Brain microvascular endothelial cell (primary cell): ENCODE measurements at regions not wholly inside any gene's neighbourhood (a gene's known extent, or its start where the extent isn't known, plus 50 kb on each side); places are given as distances from the start of the nearest gene placed in this dataset.

Experiments used
- DNase-seq: peaks from one replicate; pipeline ENCODE4 v3.0.0-alpha.2; 2020
- H3K27ac ChIP-seq: fragments of 250-450 bp; sonication (Bioruptor Pico); 2 replicates; pipeline ENCODE4 v1.5.1; 2020; ENCODE audit warnings: mild to moderate bottlenecking, moderate library complexity
- H3K27me3 ChIP-seq: fragments of 250-450 bp; sonication (Bioruptor Pico); replicated peaks from 2 replicates; pipeline ENCODE4 v1.5.1; 2020; ENCODE audit warnings: mild to moderate bottlenecking
- H3K36me3 ChIP-seq: fragments of 250-450 bp; sonication (Bioruptor Pico); replicated peaks from 2 replicates; pipeline ENCODE4 v1.5.1; 2020; ENCODE audit warnings: mild to moderate bottlenecking
- H3K4me3 ChIP-seq: 2 replicates; pipeline ENCODE4 v1.5.1; 2011; ENCODE audit warnings: low read depth, mild to moderate bottlenecking, control low read depth, low read length, moderate library complexity
- in situ Hi-C: cut with HindIII; loops from 2 replicates; pipeline ENCODE4 v1.10.0; 2017; ENCODE audit warnings: low sequenced_read_pairs, low pct_ligation_motif_present
- TF ChIP-seq, protein P1 (sequence below): IDR thresholded peaks from 2 replicates; pipeline ENCODE4 v1.5.1; 2011; ENCODE audit warnings: low read depth, mild to moderate bottlenecking, moderate library complexity, low read length, control low read depth, inconsistent platforms; ENCODE audit errors: missing control alignments

DNA sequence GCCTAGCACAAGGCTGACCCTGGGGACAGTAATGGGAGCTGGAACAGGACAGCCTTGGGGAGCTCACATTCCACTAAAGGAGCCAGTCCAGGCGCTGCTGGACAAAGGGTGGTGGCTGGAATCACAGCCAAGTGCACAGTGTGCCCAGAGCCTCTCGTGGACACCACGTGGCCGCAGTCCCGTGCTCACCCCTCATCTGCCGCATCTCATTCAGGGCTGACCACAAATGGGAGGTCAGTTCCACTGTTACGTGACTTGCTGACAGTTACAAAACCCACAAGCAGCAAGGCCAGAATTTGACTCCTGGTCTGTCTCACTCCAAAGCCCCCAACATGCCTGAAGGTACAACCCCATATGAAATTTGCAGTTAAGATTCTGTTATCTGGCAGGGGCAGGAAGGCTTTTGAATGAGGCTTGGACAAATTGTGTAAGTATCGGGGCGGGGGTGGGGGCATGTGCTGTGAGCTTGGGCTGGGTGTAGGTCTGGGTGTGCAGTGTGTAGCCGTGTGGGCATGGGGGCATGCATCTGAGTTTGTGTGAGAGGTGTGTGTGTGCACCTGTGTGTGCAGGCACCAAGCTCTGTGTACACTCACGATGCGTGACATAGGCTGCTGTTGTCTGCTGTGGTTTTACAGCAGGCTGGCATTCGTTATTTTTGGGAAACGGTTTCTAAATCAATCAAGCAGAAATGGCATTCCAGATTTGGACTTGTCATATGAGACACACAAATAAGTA lies 301.7 kb downstream of the BRD1 start:
- in situ Hi-C loops = no loop called here
- H3K27me3 ChIP-seq = no peaks in the 10 kb centered on the region

DNA sequence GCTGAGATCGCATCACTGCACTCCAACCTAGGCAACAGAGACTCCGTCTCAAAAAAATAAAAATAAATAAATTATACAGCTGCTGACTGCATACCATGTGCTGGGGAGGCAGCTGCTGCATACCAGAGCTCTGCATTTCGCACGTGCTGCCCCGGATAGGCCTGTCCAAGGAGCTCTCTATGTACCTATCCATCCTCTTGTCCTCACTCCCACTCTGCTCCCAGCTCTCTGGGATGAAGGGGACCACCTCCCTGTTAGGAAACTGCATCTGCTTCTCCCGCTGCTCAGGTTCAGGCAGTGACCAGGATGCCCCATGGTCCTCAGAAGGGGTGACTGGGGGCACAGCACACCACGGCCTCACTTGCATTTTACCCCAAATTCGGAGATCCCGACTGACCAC lies 302.3 kb downstream of the BRD1 start:
- TF ChIP-seq, protein P1, sequence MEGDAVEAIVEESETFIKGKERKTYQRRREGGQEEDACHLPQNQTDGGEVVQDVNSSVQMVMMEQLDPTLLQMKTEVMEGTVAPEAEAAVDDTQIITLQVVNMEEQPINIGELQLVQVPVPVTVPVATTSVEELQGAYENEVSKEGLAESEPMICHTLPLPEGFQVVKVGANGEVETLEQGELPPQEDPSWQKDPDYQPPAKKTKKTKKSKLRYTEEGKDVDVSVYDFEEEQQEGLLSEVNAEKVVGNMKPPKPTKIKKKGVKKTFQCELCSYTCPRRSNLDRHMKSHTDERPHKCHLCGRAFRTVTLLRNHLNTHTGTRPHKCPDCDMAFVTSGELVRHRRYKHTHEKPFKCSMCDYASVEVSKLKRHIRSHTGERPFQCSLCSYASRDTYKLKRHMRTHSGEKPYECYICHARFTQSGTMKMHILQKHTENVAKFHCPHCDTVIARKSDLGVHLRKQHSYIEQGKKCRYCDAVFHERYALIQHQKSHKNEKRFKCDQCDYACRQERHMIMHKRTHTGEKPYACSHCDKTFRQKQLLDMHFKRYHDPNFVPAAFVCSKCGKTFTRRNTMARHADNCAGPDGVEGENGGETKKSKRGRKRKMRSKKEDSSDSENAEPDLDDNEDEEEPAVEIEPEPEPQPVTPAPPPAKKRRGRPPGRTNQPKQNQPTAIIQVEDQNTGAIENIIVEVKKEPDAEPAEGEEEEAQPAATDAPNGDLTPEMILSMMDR = no peak
- in situ Hi-C loops = no loop called here
- Histone ChIP-seq H3K4me3 (no peak overlapping the region), H3K27ac (no peak overlapping the region), H3K27me3 (no peaks in the 10 kb centered on the region), H3K36me3 (no peaks in the 10 kb centered on the region)
- DNase-seq = no peak

More for the DNA sequence above, 301.7 kb downstream of the BRD1 start:
- no peak for DNase-seq
- Histone ChIP-seq H3K27ac (no peak overlapping the region), H3K36me3 (no peaks in the 10 kb centered on the region), H3K4me3 (no peak overlapping the region)
- TF ChIP-seq, protein P1 = no peak

DNA sequence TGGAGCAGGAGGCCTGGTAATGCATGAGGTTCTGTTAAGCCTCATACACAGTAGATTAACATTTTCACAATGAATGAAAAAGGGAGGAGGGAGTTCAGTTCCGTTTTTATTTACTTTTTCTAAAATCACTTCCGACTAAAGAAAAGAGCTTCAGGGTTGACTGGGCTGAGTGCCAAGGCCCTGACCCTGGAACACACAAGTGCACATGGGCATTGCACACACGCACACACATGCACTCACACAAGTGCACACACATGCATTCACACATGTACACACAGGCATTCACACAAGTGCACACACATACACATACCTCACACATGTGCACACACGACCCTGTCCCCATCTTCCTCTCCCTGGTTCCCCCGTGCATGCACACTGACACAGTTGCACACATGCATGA lies 303.3 kb downstream of the BRD1 start:
- H3K27ac ChIP-seq = no peak overlapping the region
- TF ChIP-seq, protein P1 = no peak
- H3K27me3 ChIP-seq = no peaks in the 10 kb centered on the region
- H3K4me3 ChIP-seq = no peak overlapping the region
- no peak for DNase-seq
- in situ Hi-C loops = no loop called here
- H3K36me3 ChIP-seq = no peaks in the 10 kb centered on the region

DNA sequence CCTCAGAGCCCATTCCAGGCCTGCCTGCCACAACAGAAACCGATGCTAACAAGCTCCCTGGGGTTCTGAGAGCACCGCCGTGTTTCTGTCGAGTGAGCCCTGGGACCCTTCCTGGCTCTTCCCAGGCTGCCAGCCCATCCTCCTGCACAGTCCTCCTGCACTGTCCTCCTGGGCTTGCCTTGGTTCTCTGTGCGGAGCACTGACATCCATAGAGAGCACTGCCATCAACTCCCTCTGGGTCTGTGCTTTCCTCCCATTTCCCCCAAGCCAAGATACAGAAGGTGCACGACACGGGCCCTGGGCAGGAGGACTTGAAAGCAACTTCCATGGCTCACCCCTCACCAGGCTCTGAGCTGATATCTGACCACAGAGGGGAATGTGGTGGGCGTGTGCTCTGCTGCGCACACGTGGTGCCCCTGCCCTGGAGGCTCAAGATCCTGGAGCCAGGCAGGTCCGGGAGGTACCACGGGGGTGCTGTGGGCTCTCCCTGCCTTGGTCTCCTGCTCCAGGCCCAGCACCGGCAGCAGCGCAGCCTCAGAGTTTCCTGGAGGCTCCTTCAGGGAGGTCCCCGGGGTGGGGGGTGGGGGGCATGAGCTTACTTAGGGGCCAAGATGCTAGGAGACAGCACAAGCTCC lies 304.2 kb downstream of the BRD1 start:
- TF ChIP-seq, protein P1 = no peak
- no peak for DNase-seq
- no peak overlapping the region for H3K27ac ChIP-seq
- no peaks in the 10 kb centered on the region for H3K27me3 ChIP-seq
- no peaks in the 10 kb centered on the region for H3K36me3 ChIP-seq
- H3K4me3 ChIP-seq = no peak overlapping the region
- in situ Hi-C loops = no loop called here

DNA sequence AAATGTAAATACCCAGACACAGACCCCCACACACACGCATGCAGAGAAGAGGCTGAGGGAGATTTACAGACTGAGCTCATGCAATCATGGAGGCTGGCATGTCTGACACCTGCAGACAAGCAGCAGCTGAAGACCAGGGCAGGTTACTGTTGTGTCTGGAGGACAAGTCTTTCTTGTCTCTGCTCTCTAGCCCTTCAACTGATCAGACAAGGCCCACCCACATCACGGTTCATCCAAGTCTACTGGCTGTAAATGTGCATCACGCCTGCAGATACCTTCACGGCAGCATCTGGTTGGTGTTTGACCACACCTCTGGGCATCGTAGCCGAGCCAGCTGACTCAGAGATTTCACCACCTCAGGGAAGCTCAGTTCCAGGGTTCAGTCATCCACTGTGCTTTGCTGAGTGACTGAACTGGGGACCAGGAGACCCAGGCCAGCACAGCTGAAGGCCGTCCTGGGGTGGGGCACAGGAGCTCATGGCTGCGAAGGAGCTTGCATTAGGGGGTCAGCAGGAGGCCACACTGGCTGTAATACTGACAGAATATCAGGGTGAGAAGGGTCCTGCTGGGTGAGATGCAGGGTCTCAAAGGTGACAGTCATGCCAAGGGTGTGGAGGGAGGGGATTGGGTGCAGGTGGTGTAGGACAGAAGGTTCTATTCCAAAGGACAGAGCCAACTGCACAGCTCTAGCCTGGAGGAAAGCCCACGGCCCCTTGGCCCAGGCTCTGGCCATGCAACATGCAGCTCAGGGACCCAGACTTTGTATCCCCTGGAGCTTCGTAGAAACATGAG lies 304.9 kb downstream of the BRD1 start:
- H3K27me3 ChIP-seq = no peaks in the 10 kb centered on the region
- no peak for DNase-seq
- no peak overlapping the region for H3K4me3 ChIP-seq
- TF ChIP-seq, protein P1 = no peak
- no peak overlapping the region for H3K27ac ChIP-seq
- in situ Hi-C loops = no loop called here
- no peaks in the 10 kb centered on the region for H3K36me3 ChIP-seq
